GM19395 (cell line): ENCODE measurements at regions not wholly inside any gene's neighbourhood (a gene's known extent, or its start where the extent isn't known, plus 50 kb on each side); places are given as distances from the start of the nearest gene placed in this dataset.

ENCODE experiments used
- ATAC-seq: cut with Tn5 transposase; IDR thresholded peaks from one replicate; pipeline ENCODE4 v1.9.1; 2021; ENCODE audit warnings: mild to moderate bottlenecking, moderate library complexity; ENCODE audit not compliant: unreplicated experiment

DNA sequence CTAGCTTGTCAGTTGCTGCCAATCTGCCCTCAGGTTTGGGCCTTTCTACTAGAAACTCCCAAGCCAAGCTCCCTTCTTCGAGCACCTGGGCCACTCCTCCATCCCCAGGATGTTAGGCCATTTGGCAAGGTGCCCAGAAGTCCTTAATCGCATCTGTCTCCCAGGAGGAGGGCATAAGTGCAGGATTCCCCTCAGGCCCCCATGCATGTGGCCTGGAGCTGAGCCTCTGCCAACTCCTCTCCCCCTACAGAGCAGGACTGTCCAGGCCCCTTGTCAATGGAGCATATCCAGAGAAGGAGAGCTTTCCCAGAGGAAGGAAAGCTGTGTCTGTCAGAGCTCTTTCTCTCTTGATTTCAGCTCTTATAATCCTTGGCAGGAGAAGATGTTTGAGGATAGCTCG is 182.6 kb upstream of the ROPN1 start:
- ATAC-seq, result no peak

DNA sequence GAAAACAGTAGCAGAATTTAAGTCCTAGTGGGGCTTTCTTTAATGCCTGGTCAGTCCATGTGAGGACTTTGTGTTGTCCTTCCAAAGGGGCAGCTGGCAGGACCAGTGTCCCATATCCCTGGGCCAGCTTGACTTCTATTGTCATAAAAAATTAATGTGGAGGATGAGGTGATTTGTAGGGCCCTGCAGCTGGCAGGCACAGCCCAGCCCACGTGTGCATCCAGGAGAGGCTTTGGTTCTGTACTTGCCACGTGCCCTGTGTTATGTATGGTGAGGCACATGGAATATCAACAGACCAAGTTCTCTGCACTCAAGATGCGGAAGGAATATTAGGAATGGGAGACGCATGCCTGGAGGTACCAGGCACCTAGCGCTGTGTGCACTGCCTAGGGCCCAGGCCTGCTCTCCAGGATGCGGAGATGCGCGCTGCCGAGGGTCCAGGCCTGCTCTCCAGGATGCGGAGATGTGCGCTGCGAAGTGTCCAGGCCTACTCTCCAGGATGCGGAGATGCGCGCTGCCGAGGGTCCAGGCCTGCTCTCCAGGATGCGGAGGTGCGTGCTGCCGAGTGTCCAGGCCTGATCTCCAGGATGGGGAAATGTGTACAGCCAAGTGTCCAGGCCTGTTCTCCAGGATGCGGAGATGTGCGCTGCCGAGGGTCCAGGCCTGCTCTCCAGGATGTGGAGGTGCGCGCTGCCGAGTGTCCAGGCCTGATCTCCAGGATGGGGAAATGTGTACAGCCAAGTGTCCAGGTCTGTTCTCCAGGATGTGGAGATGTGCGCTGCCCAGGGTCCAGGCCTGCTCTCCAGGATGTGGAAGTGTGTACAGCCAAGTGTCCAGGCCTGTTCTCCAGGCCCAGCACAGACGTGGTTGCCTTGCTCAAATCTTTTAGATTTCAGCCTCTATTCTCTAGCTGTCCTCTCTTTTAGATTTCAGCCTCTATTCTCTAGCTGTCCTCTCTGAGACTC is 183.3 kb upstream of the ROPN1 start:
- no peak for ATAC-seq

DNA sequence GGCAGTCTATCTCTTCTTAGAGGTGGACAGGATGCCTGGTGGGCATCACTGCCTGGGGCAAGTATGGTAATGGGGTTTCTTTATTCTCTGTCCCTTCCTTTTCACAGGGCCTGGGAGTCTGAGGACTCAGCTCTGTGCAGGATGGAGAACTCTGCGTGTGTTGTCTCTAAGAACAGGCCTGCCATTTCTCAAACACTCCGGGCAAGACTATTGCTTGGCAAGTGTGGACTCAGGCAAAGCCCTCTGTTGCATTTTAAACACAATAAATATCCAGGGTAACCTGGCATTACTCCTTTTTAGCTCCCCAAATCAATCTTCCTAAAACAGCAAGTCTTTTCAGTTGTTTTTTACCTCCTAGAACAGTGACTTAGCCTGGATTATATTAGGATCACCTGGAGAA is 185.1 kb upstream of the ROPN1 start:
- no peak for ATAC-seq

DNA sequence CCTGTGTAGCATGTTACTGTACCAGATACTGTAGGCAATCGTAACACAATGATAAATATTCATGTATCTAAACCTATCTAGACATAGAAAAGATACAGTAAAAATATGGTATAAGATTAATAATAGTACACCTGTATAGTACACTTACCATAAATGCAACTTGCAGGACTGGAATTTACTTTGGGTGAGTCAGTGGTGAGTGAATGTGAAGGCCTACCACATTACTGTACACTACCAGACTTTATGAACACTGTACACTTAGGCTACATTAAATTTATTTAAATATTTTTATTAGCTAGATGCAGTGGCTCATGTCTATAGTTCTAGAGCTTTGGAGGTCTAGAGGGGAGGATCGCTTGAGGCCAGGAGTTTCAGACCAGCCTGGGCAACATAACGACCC is 186.6 kb upstream of the ROPN1 start:
- ATAC-seq, result no peak

DNA sequence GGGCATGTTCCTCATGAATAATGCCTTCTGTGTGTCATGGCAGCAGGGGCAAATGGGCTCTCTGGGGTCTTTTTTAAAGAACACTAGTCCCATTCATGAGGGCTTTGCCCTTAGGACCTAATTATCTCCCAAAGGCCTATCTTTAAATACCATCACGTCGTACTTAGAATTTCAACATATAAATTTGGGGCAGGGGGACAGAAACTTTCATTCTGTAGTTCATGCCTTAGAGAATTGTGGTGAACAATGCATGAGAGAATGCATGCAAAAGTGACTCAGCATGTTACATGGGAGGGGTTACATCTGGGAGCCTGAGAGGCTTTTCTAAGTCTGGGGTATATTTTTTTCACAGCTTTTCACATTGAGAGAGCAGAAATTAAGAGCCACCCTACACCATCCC is 208.5 kb upstream of the ROPN1 start:
- ATAC-seq, result no peak

DNA sequence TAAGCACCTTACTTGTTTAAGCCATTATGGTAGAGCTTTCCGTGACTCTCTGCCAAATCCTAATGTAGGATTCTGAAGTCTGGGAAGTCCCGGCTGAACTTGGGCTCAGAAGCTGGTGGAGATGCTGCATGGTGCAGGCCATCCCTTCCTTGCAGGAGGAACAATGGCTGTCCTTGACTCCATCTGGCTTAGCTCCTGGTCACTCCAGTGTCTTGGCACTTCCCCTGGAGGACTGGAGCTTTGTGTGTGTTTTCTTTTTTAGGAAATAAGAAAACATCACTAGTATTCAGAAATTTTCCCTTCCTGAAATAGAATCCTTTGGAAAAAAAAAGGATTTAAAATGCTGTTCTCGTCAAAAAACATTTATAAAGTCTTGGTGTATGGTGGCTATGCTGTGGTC is 209.3 kb upstream of the ROPN1 start:
- no peak for ATAC-seq

DNA sequence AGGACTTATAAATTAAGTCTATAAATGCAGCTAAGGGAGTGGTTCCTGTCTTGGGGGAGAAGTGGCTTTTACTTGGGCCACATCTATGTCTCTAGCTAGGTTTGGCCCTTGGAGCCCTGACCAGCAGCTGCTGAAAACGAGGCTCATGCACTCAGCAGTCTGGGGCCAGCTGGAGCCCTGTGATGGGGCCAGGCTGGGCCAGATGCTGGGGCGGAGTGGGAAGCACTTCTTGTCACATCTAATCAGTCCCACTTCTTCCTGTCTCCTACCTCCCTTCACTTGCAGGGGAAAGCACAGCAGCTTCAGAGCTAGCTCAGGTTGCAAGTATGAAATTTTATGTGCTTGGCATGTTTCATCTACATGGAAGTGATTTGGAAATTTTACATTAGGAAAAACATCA is 209.9 kb upstream of the ROPN1 start:
- ATAC-seq, result no peak

DNA sequence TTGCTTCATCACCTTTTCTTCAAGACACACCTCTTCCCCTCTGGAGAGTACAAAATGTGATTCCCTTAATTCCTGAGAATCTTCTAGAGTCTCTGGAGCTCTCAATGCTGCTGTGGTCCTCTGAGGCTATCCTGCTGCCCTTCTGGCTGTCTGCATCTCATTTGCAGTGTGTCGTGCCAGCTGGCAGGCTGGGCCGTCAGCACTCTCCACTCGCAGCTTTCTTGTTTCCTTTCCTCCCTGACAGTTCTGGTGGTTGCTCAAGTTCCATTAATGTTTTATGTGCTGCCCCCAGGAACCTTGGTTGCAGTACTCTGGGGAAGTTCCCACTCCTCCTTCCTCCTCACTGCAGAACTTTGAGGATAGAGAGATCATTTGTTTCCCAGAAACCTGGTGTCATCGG is 210.8 kb upstream of the ROPN1 start:
- ATAC-seq, result no peak

DNA sequence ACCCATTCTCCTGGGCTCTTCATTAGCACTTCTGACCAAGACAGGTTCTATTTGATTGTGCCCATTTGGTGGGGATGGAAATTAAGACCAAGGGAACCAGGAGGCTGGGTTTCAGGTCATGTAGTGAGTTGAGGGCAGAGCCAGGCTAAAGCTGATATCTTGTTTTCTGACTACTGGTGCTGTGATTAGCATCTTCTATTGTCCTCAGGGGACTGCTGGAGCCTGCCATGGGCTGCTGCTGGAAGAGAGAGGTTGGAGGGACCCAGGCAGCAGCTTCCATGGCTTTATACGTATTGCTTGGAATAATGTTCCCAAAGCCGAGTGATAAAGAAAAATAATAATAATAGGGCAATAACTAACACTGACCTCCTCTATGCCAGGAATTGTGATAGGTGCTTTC is 211.4 kb upstream of the ROPN1 start:
- ATAC-seq, result no peak

DNA sequence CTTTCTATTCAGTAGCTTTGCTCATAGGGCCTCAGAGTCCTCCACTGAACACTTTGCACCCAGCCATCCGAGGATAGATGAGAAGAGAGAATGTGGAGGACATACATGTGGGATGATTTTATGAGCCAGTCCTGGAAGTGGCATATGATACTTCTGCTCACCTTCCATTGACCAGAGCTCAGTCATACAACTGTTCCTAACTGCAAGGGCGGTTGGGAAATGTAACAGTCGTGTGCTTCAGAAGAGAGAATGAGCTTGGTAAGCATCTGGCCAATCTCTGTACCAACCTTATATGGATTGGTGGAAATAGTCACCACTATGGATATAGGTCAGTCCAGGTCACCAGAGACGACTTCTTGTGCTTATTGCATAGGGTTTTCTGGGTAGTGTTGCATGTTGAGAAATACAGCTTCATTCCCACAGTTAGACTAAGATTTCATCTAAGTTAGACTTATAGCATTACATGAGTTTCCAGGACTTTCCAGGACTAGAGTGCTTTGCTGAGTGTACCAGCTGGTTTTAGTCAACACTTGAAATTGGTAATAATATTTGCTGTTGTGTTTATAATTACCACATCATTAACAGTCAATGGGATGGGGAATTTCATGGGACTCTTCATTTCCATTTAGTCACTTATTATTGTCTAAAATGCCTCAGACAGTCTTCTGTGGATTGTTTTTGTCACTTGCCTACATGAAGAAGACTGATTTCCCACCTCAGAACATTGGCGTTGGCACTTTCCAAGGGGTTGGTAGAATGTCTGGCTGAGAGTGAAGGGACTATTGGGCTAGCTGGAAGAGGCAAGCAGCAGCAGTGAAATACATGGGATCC is 214.5 kb upstream of the ROPN1 start:
- no peak for ATAC-seq

DNA sequence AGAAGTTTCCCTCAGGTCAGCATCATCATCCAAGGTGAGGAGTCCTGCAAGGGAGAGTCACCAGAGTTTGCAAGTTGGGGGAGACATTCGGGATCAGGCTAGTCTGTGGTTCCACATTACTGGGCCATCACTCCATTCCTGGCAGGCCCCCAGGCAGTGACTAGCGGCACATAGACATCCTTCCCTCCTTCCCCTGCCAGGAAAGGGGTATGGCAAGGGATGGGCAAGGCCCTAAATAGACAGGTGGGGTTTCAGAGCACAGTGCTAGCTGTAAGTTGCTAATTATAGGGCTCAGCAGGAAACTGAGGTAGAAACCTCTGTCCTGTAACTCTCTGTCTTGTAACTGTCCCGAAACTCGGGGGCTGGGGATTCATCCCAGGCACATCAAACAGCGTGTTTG is 215.2 kb upstream of the ROPN1 start:
- ATAC-seq, result no peak

DNA sequence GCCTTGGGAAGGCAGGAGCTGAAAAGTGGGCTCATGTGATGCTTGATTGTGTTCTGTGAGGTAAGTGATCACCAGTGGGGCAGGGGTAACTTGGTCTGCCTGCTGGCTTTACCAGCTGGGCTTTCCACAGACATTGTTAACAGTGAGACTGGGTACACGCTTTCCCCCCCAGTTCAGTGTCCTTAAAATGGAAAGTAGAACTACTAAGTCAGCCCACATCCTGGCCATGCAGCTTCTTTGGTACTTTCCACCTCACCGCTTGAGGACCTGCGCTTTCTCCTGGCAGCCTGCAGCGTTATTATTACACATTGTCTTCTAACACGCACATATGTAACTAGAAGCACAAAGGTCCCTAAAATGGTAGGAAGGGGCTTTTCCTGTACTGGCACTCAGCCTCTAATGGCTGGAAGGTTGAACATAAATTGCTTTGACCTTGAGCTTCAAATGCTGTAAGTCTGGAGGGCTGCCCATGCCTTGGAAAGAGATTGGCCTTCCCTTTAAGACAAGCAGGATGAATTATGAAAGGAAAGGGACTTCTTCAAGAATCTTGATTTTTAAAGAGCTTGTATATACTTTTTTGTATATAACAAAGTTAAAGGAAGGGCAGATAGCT is 216.1 kb upstream of the ROPN1 start:
- ATAC-seq, result peak; percentile 85

DNA sequence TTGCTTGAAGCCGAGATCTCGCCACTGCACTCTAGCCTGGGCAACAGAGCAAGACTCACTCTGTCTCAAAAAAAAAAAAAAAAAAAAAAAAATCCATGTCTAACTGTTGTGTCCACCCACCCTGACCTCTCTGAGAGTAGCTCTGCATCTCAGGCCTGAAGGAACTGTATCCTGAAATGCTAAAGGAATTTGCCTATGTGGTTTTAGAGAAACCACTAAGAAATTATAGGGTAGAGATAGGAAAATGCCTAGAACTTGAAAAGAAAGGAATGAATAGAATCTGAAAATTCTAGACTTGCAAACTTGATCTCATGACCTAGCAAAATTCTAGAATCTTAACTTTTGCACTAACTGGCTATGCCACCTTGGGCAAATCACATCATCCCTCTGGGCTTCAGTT is 217.5 kb upstream of the ROPN1 start:
- no peak for ATAC-seq

DNA sequence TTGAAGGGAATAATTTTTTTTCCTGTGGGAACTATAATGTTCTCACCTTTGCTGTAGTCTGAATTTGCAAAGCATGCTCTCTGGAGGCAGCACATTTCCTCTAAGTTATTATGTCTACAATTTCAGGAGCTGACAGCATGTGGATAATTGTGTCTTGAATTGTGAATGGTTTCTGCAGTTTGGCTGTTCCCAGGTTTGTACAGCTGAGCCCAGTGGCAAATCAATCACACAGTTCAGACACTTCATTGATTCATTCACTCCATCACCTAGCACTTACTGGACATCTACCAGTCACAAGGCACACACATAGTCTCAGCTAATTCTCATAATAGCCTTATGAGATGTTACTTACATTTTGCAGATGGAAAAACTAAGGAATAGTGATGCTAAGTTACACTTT is 219.0 kb upstream of the ROPN1 start:
- no peak for ATAC-seq

DNA sequence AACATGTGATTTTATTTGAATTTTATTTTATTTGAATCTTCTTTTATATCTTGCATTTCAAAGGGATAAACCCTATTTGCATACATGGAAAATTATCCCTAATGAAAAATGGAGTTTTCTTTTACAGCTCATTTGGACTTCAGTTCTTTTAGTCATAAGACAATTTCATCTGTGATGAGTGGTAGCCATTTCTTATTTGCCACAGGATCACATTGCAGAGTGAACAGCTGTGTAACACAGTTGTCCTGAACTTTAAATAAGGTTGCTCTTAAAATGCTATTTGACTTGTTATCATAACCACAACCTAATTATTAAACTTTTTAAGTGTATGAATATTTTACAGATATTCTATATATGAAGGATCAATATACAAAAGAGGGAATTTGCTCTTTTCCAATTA is 221.7 kb upstream of the ROPN1 start:
- ATAC-seq, result no peak

DNA sequence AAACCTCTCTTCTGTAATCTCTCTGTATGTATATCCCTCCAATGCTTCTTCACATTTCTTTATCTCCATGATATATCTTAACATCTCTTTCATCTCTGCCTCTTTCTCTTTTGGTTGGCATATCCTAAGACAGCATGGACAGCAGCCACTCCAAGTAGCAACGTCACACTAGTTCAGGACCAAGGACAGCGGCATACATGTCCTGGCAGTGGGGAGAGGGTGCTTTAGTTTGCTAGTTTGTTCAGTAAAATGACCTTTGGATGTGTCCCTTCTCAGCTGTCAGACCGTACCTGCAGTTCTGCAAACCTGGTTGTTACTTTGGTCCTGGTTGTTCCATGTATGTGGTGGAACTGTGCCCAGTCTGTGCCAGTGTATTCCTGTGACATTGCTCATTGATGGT is 225.6 kb upstream of the ROPN1 start:
- ATAC-seq, result no peak

DNA sequence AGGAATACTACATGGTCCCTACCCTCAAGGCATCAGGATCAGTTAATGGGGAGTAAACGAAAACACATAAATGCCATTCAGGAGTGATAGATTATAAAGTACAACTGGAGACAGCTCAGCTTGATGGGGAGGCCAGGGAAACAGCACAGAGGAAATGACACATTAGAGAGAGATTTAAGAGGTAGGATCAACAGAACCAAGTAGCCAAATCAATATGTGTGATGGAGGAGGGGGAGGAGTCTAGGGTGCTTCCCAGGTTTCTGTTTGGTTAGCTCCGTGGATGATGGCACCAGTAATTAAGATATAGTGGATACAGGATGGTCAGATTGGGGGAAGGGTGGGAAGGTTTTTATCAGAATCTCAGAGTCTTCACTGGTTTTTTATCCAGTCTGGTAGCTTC is 229.5 kb upstream of the ROPN1 start:
- ATAC-seq, result no peak

DNA sequence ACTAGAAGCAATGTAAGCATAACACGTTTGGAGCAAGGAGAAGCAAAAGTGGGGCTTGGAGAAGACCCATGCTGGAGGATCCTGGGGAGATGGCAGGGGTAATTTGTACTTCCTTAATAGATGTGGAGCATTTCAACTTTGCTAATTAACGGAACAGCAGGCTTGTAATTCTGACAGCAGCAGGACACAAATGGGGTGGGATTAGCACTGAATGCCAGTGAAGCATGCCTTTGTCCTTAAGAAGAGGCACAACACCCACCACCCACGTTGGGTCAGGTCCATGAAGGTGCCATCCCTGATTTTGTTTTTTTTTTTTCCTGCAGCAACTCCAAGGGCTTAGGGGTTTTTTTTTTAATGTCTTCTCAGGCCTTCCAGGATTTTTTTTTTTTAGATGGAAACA is 231.9 kb upstream of the ROPN1 start:
- ATAC-seq, result no peak

DNA sequence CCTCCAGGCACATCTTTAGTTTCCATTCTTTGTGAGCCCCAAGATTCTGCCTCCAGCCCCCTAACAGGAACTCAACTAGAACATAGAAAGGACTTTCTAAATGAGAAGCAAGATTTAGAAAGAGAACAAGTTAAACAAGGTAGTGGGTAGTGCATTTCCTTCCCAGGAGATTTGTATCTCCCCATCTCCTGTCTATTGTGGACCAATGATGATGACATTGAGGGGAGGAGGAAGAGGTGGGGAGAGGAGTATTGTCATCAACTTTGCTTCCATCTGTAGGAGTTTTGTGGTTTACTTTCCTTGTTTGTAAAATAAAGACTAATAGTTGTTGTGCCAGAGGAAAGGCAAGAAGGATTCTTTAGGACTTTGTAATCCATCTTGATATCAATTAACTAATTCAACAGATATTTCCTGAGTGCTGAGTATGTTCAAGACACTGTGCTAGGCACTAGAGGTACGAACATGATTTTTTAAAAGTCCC is 235.3 kb upstream of the ROPN1 start:
- ATAC-seq, result no peak

DNA sequence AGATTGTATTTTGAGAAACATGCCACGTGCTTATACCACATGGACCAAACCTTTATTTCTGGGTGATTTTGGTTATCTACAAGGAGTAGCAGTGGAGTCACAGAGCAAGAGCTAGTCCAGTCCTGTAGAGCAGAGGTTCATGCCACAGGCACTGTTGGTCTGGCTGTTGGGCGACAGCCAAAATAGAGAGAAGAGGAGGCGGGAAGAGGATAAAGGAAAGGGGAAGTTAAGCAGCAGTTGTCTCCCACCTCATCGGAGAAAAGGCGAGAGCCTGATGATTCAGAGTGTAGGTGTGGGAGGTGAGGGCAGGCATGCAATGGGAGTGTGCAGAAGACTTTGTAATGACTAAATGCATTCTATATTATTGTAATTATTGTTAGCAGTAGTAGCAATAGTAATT is 237.5 kb upstream of the ROPN1 start:
- no peak for ATAC-seq

DNA sequence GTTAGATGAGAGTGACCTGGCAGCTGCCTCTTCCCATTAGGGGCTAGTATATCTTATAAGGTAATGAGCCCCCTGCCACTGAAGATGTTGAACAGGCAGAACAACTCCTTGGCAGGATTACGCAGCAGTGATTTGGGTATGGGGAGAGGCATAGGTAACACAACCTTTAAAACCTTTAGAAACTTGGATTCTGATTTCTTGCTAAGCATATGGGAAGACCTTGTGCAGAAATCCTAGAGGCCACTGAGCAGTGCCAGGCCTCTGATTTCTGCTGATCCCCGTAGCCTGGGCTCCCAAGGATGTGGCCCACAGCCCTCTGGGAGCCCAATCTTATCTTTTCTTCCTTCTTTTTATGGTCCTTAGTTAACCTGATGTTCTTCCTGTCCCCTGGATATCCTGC is 237.9 kb upstream of the ROPN1 start:
- ATAC-seq, result no peak

DNA sequence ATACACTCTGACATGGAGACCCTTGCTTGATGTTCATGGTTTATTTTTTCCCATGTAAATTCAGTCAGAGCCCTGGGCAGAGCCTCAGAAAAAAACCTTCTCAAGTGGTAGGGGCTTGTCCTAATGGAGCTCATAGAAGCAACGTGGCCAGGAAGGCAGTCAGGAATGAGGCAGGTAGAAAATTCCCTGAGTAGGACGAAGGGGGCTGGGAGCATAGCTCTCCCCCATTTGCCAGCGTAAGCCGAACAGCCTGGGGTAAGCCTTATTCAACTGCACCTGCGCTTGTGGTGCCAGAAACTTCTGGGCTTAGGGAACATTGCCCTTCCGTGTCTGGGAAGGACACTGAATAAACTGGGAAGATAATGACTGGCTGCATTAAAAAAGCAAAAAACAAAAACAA is 238.5 kb upstream of the ROPN1 start:
- ATAC-seq, result no peak
